GM21786 (cell line): ENCODE measurements at regions not wholly inside any gene's neighbourhood (a gene's known extent, or its start where the extent isn't known, plus 50 kb on each side); places are given as distances from the start of the nearest gene placed in this dataset.
"Not testable (repeated sequence)": the region's sequence is repeated elsewhere in the genome, so short reads cannot be mapped to it uniquely, and the experiment has no call there.

Experiments used
- ATAC-seq: cut with Tn5 transposase; IDR thresholded peaks from one replicate; pipeline ENCODE4 v1.9.1; 2021; ENCODE audit not compliant: unreplicated experiment

- ATAC-seq: not testable (repeated sequence)
These were observed 155.6 kb upstream of the ZNF469 start for GRCh38 chr16:88227026-88227721.

- ATAC-seq: not testable (repeated sequence)
These were observed 154.9 kb upstream of the ZNF469 start for GRCh38 chr16:88227722-88228482.

GRCh38 chr16:88228751-88229150 is 154.0 kb upstream of the ZNF469 start:
- not testable (repeated sequence) for ATAC-seq

GRCh38 chr16:88229710-88230109 is 153.0 kb upstream of the ZNF469 start:
- ATAC-seq: not testable (repeated sequence)

- ATAC-seq: not testable (repeated sequence)
These were observed 152.3 kb upstream of the ZNF469 start for GRCh38 chr16:88230276-88230966.

- ATAC-seq: not testable (repeated sequence)
These were observed 151.7 kb upstream of the ZNF469 start for GRCh38 chr16:88230967-88231615.

- not testable (repeated sequence) for ATAC-seq
These were observed 150.9 kb upstream of the ZNF469 start for GRCh38 chr16:88231839-88232238.

GRCh38 chr16:88232401-88233258 is 150.1 kb upstream of the ZNF469 start:
- ATAC-seq: not testable (repeated sequence)

- not testable (repeated sequence) for ATAC-seq
These were observed 148.9 kb upstream of the ZNF469 start for GRCh38 chr16:88233621-88234420.

- ATAC-seq: not testable (repeated sequence)
These were observed 148.1 kb upstream of the ZNF469 start for GRCh38 chr16:88234421-88235271.

GRCh38 chr16:88235691-88236090 is 147.1 kb upstream of the ZNF469 start:
- not testable (repeated sequence) for ATAC-seq

- ATAC-seq: not testable (repeated sequence)
These were observed 146.5 kb upstream of the ZNF469 start for GRCh38 chr16:88236229-88236628.

- not testable (repeated sequence) for ATAC-seq
These were observed 145.4 kb upstream of the ZNF469 start for GRCh38 chr16:88237314-88237713.

- ATAC-seq: not testable (repeated sequence)
These were observed 144.9 kb upstream of the ZNF469 start for GRCh38 chr16:88237761-88238415.

- ATAC-seq: not testable (repeated sequence)
These were observed 144.0 kb upstream of the ZNF469 start for GRCh38 chr16:88238732-88239274.

GRCh38 chr16:88240118-88240517 is 142.6 kb upstream of the ZNF469 start:
- not testable (repeated sequence) for ATAC-seq

- ATAC-seq: not testable (repeated sequence)
These were observed 142.0 kb upstream of the ZNF469 start for GRCh38 chr16:88240776-88241175.
